EH (cell line): ENCODE measurements at regions not wholly inside any gene's neighbourhood (a gene's known extent, or its start where the extent isn't known, plus 50 kb on each side); places are given as distances from the start of the nearest gene placed in this dataset.
"Not testable (repeated sequence)": the region's sequence is repeated elsewhere in the genome, so short reads cannot be mapped to it uniquely, and the experiment has no call there.

Experiments used
- DNase-seq: peaks from one replicate; pipeline ENCODE4 v3.0.0-alpha.2; 2015; ENCODE audit warnings: low read depth

- DNase-seq: no peak
These were observed 106.9 kb upstream of the NR5A2 start for GRCh38 chr1:199920635-199921034.

GRCh38 chr1:199929556-199929955 is 98.0 kb upstream of the NR5A2 start:
- DNase-seq: no peak

- not testable (repeated sequence) for DNase-seq
These were observed 97.4 kb upstream of the NR5A2 start for GRCh38 chr1:199930067-199930466.

- peak; percentile 5 for DNase-seq
These were observed 95.7 kb upstream of the NR5A2 start for GRCh38 chr1:199931666-199932377.

- no peak for DNase-seq
These were observed 95.0 kb upstream of the NR5A2 start for GRCh38 chr1:199932462-199932861.

GRCh38 chr1:199936441-199936840 is 91.1 kb upstream of the NR5A2 start:
- no peak for DNase-seq

GRCh38 chr1:199937161-199937560 is 90.3 kb upstream of the NR5A2 start:
- no peak for DNase-seq

GRCh38 chr1:199937661-199938060 is 89.8 kb upstream of the NR5A2 start:
- no peak for DNase-seq

- DNase-seq: no peak
These were observed 82.5 kb upstream of the NR5A2 start for GRCh38 chr1:199944986-199945385.

- DNase-seq: no peak
These were observed 81.9 kb upstream of the NR5A2 start for GRCh38 chr1:199945591-199945990.

- DNase-seq: no peak
These were observed 81.0 kb upstream of the NR5A2 start for GRCh38 chr1:199946305-199947155.

- DNase-seq: peak; percentile 17
These were observed 78.8 kb upstream of the NR5A2 start for GRCh38 chr1:199948587-199949280.

GRCh38 chr1:199951005-199951404 is 76.5 kb upstream of the NR5A2 start:
- DNase-seq: not testable (repeated sequence)

- no peak for DNase-seq
These were observed 73.9 kb upstream of the NR5A2 start for GRCh38 chr1:199953651-199954050.

- peak; percentile 13 for DNase-seq
These were observed 72.8 kb upstream of the NR5A2 start for GRCh38 chr1:199954699-199955098.

- DNase-seq: no peak
These were observed 72.3 kb upstream of the NR5A2 start for GRCh38 chr1:199955235-199955634.

GRCh38 chr1:199956005-199956404 is 71.5 kb upstream of the NR5A2 start:
- DNase-seq: no peak

- no peak for DNase-seq
These were observed 68.3 kb upstream of the NR5A2 start for GRCh38 chr1:199959033-199959774.

GRCh38 chr1:199959775-199960110 is 67.8 kb upstream of the NR5A2 start:
- no peak for DNase-seq

GRCh38 chr1:199970125-199970524 is 57.4 kb upstream of the NR5A2 start:
- DNase-seq: no peak

GRCh38 chr1:199976496-199977144 is 50.9 kb upstream of the NR5A2 start:
- no peak for DNase-seq
